Sigmoid colon (tissue), 6 donors: ENCODE measurements at regions not wholly inside any gene's neighbourhood (a gene's known extent, or its start where the extent isn't known, plus 50 kb on each side); places are given as distances from the start of the nearest gene placed in this dataset.
"Not testable (repeated sequence)": the region's sequence is repeated elsewhere in the genome, so short reads cannot be mapped to it uniquely, and the experiment has no call there.

Experiments
- DNase-seq: peaks from one replicate; pipeline ENCODE4 v3.0.0-alpha.2; 2019
- H3K27ac ChIP-seq, 4 donors: fragments of 200-600 bp; sonication (generic); one replicate each; pipeline ENCODE4 v1.5.1; 2016 to 2019; ENCODE audit warnings: mild to moderate bottlenecking in 1 of 4
- H3K27me3 ChIP-seq, 3 donors: fragments of 200-600 bp; sonication (generic); one replicate each; pipeline ENCODE4 v1.5.1; 2019; ENCODE audit warnings: mild to moderate bottlenecking in 1 of 3
- H3K36me3 ChIP-seq, 4 donors: fragments of 200-600 bp; sonication (generic); one replicate each; pipeline ENCODE4 v1.5.1; 2016 to 2019
- H3K4me1 ChIP-seq, 4 donors: fragments of 200-600 bp; sonication (generic); one replicate each; pipeline ENCODE4 v1.5.1; 2017 to 2019
- H3K4me3 ChIP-seq, 4 donors: fragments of 200-600 bp; sonication (generic); one replicate each; pipeline ENCODE4 v1.5.1; 2017 to 2019; ENCODE audit warnings: mild to moderate bottlenecking in 2 of 4, moderate library complexity in 1 of 4
- H3K9me3 ChIP-seq, 4 donors: fragments of 200-600 bp in 3 of 4; sonication (generic) in 3 of 4; one replicate each; pipeline versions ENCODE4 v1.5.1 to v1.6.1; 2013 to 2019
- EP300 ChIP-seq, 4 donors: sonication (generic); formaldehyde crosslinking; IDR thresholded peaks; one replicate each; pipeline ENCODE4 v1.6.1; 2017; ENCODE audit warnings: antibody characterized with exemption in 4 of 4
- POLR2A ChIP-seq, 2 donors: fragments of 450-650 bp; IDR thresholded peaks; one replicate each; pipeline ENCODE4 v1.6.1; 2016; ENCODE audit warnings: antibody characterized with exemption in 2 of 2, mild to moderate bottlenecking in 2 of 2, moderate library complexity in 2 of 2
- POLR2AphosphoS5 ChIP-seq, 4 donors: sonication (generic); formaldehyde crosslinking; IDR thresholded peaks; one replicate each; pipeline ENCODE4 v1.6.1; 2017; ENCODE audit warnings: antibody characterized with exemption in 4 of 4
- WGBS, 2 donors: extraction: QIAGEN DNeasy Blood & Tissue Kit; methylation state at CpG; one replicate each; pipeline ENCODE4 v1.1.7; 2013; 5-methylcytosine and 5-hydroxymethylcytosine counted together
- intact Hi-C: fragments of 100-400 bp; cut with DNase I; formaldehyde crosslinking; loops from one replicate; pipeline ENCODE4 v1.15.1; 2023
- TF ChIP-seq, protein P1 (sequence below), 4 experiments: fragments of 450-650 bp in 3 of 4; fragments of 200-600 bp in 1 of 4; IDR thresholded peaks; one replicate each; pipeline ENCODE4 v1.5.1; 2016 to 2019; ENCODE audit warnings: antibody characterized with exemption in 4 of 4, mild to moderate bottlenecking in 3 of 4, moderate library complexity in 2 of 4
- donor health status: healthy with polysubstance abuse.
- donor health status: healthy.

DNA sequence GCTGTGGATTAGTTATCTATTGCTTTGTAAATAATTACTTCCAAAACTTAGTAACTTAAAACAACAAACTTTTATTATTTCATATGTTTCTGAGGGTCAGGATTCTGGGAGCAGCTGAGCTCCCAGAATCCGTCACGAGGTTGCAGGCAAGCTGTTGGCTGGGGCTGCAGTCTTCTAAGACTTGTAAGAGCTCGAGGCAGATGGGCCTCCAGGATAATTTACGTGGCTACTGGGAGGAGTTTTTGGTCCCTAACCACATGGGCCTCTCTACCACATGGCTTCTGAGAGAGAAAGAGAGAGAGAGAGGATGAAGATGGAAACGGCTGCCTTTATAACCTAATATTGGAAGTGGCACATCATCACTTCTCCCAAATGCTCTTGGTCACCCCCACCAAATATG lies 64.9 kb upstream of the SULF2 start:
- DNase-seq = no peak
- WGBS, 2 donors = 55% methylated on average over 5 of the region's 5 CpGs
- H3K4me1 ChIP-seq = no peaks in the 10 kb centered on the region
- no peaks in the 10 kb centered on the region for H3K9me3 ChIP-seq
- no peaks in the 10 kb centered on the region for H3K27me3 ChIP-seq
- no peaks in the 10 kb centered on the region for H3K36me3 ChIP-seq
- no peak overlapping the region for H3K4me3 ChIP-seq
- intact Hi-C loops = no loop called here
- TF ChIP-seq, protein P1, sequence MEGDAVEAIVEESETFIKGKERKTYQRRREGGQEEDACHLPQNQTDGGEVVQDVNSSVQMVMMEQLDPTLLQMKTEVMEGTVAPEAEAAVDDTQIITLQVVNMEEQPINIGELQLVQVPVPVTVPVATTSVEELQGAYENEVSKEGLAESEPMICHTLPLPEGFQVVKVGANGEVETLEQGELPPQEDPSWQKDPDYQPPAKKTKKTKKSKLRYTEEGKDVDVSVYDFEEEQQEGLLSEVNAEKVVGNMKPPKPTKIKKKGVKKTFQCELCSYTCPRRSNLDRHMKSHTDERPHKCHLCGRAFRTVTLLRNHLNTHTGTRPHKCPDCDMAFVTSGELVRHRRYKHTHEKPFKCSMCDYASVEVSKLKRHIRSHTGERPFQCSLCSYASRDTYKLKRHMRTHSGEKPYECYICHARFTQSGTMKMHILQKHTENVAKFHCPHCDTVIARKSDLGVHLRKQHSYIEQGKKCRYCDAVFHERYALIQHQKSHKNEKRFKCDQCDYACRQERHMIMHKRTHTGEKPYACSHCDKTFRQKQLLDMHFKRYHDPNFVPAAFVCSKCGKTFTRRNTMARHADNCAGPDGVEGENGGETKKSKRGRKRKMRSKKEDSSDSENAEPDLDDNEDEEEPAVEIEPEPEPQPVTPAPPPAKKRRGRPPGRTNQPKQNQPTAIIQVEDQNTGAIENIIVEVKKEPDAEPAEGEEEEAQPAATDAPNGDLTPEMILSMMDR (IDR thresholded peaks at IDR 0.05) = no peak
- no peak for TF ChIP-seq POLR2A (IDR thresholded peaks at IDR 0.05)
- no peak overlapping the region for H3K27ac ChIP-seq

DNA sequence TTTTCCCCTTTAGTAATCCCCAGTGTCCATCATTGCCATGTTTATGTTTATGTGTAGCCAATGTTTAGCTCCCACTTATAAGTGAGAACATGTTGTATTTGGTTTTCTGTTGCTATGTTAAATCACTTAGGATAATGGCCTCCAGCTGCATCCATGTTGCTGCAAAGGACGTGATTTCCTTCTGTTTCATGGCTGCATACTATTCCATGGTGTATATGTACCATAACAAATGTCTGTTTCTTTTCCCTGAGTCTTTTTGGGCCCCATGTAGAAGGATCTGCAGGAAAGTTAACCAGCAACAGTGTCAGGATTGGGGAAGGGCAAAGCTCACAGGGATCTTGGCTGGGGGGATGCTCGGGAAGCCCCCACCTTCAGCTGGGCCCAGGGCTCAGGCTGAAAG lies 64.3 kb upstream of the SULF2 start:
- no peak for DNase-seq
- TF ChIP-seq, protein P1 (IDR thresholded peaks at IDR 0.05) = no peak
- no peak for TF ChIP-seq POLR2A (IDR thresholded peaks at IDR 0.05)
- TF ChIP-seq EP300 (IDR thresholded peaks at IDR 0.05) = no peak
- TF ChIP-seq POLR2AphosphoS5 (IDR thresholded peaks at IDR 0.05) = no peak
- whole genome bisulfite sequencing, 2 donors = 51 to 79% methylated on average over 2 of the region's 2 CpGs
- no peaks in the 10 kb centered on the region for H3K36me3 ChIP-seq
- H3K27me3 ChIP-seq = peaks cover 0 to 2% (median 0%) of the 10 kb centered on the region in 3 donors
- H3K4me1 ChIP-seq = no peaks in the 10 kb centered on the region
- H3K27ac ChIP-seq = no peak overlapping the region
- H3K9me3 ChIP-seq = no peaks in the 10 kb centered on the region
- no peak overlapping the region for H3K4me3 ChIP-seq
- intact Hi-C loops = no loop called here

DNA sequence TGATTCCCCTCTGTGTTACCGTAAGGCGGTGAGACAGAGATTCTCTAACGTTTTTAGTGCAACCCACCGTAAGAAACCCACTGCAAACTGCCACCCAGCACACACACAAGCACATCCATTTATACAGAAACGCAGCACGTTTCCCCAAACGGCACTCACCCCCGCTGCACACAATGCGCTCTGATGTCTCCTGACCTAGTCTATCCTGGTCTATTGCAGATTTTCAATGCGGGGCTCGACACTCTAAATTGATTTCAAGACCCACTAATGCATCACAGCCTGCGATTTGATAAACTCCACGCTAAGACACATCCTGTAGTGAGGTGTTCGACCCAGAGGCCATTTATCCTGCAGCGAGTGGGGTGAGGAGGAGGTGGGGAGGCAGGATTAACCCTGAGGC lies 63.7 kb upstream of the SULF2 start:
- no peaks in the 10 kb centered on the region for H3K36me3 ChIP-seq
- H3K27ac ChIP-seq = no peak overlapping the region
- 80% methylated on average over 15 of the region's 15 CpGs for WGBS, 2 donors
- intact Hi-C loops = no loop called here
- H3K27me3 ChIP-seq = peaks cover 0 to 3% (median 0%) of the 10 kb centered on the region in 3 donors
- no peak overlapping the region for H3K4me3 ChIP-seq
- no peaks in the 10 kb centered on the region for H3K9me3 ChIP-seq
- no peak for DNase-seq
- no peak for TF ChIP-seq POLR2A (IDR thresholded peaks at IDR 0.05)
- no peak for TF ChIP-seq EP300 (IDR thresholded peaks at IDR 0.05)
- no peak for TF ChIP-seq POLR2AphosphoS5 (IDR thresholded peaks at IDR 0.05)
- H3K4me1 ChIP-seq = no peaks in the 10 kb centered on the region

DNA sequence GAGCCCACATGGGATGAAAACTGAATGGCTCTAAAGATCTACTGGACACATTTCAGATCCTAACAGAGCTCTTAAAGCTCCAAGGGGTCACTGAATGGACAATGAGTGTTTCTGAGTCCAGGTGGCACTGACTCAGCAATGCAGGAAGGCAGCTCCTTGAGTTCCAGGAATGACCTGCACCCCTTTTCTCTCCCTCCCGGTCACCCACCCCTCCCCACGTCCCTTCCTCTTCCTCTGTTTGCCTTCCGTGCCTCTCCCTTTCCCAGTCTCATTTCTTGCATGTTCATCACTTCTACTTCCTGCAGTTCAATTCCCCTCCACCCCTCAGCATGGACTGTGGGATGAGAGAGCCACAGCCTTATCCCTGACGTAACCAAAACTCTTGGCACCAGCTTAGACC lies 63.3 kb upstream of the SULF2 start:
- H3K4me3 ChIP-seq, intact Hi-C loops, H3K9me3 ChIP-seq, H3K27ac ChIP-seq, DNase-seq, H3K27me3 ChIP-seq, H3K36me3 ChIP-seq, H3K4me1 ChIP-seq: not testable (repeated sequence)
- 7 to 27% methylated on average over 4 of the region's 4 CpGs for WGBS, 2 donors

DNA sequence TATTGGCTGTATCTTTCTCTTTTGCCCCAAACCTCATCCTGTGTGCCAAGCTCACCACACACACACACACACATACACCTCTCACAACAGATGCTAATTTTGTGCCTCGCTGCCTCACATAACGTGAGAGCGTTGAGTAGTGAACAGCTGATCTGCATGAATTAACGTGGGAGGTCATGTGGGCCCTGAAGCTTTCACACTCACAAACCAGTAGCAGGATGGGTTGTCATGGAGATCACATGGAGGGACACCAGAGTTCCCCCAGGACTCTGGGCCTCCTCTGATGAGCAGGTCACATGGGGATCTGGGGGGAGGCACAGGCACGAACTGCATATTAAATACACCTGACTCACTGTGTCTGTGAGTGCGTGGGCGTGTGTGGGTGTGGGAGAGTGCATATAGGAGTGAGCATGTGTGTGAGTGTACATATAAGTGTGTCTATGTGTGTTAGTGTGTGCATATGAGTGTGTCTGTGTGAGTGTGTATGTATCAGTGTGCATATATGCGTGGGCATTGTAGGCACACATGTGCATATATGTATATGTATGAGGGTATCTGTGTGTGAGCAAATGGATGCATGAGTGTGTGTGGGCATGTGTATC lies 62.7 kb upstream of the SULF2 start:
- WGBS, 2 donors = 47 to 79% methylated on average over 8 of the region's 8 CpGs
- H3K4me3 ChIP-seq = no peak overlapping the region
- no peaks in the 10 kb centered on the region for H3K4me1 ChIP-seq
- intact Hi-C loops = no loop called here
- no peaks in the 10 kb centered on the region for H3K9me3 ChIP-seq
- no peaks in the 10 kb centered on the region for H3K36me3 ChIP-seq
- no peak for DNase-seq
- TF ChIP-seq POLR2A (IDR thresholded peaks at IDR 0.05) = no peak
- TF ChIP-seq POLR2AphosphoS5 (IDR thresholded peaks at IDR 0.05) = no peak
- TF ChIP-seq, protein P1 (IDR thresholded peaks at IDR 0.05) = no peak
- no peak for TF ChIP-seq EP300 (IDR thresholded peaks at IDR 0.05)
- no peak overlapping the region for H3K27ac ChIP-seq
- peaks cover 0 to 3% (median 0%) of the 10 kb centered on the region in 3 donors for H3K27me3 ChIP-seq

DNA sequence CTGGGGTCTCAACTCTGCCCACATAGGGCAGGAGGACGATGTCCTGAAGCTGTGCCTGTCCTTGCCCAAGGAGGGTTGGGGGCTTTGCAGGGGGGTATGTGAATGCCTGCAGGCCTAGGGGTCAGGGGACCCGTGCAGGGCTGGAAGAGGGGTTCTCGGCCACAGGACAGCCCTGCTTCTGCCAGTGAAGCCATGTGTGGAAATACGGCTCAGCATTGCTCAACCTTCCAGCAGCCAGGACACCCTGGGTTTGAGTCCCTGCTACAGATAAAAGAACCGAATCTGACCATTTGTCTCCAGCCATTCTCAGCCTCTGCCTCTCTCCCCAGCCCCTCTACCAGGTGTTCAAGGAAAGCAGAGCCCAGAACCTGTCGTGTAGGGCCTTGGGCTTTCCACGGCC lies 61.9 kb upstream of the SULF2 start:
- peak; percentile 26 for DNase-seq
- H3K36me3 ChIP-seq, H3K9me3 ChIP-seq, H3K27me3 ChIP-seq, H3K4me3 ChIP-seq, intact Hi-C loops, H3K4me1 ChIP-seq, H3K27ac ChIP-seq: not testable (repeated sequence)
- 72 to 85% methylated on average over 7 of the region's 7 CpGs for WGBS, 2 donors

DNA sequence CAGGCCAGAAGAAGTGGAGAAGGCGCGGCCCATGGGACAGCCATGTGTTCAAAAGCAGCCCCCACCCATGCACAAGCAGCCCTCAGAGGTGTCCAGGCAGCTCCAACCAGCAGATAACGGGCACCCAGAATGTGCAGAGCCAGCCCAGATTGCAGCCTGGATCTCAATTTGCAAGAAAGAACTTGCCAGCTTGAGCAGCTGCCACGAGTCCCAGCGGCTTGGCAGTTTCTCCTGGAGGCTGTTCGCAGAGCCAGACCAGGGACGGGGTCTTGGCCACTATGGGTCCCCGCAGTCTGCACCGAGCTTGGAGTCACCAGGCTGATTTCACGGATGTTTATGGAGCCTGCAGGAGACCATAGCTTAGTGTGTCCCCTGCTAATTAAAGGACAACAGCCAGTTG lies 61.4 kb upstream of the SULF2 start:
- H3K36me3 ChIP-seq, H3K4me1 ChIP-seq, intact Hi-C loops, H3K9me3 ChIP-seq, H3K27ac ChIP-seq, H3K27me3 ChIP-seq, H3K4me3 ChIP-seq: not testable (repeated sequence)
- DNase-seq = peak; percentile 32
- 73 to 82% methylated on average over 10 of the region's 10 CpGs for WGBS, 2 donors

DNA sequence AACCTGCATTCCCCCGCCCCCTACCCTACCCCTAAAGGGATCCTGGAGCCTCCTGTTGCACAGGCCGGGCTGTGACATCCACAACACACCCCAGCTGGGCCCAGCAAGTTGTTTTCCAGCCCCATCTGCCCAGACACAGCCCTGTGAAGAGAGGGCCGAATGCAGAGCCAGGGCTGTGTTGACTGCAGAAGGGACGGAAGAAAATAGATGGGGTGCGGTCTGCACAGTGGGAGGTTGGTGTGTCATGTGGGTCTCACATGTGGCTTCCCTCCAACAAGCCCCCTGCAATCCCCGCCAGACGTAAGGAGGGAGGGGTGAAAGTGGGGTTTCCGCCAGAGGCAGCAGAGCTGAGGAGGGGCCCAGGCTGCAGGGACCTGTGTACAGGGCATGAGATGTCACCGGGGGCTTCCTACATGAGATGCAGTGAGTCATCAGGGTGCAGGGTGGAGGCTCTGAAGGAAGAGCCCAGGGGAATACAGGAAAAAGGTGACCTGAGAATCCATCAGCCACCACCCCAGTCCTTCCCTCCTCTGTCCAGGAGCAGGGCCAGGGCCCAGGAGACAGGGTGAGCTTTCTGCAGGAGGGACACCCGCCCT lies 60.2 kb upstream of the SULF2 start:
- 70 to 79% methylated on average over 10 of the region's 10 CpGs for WGBS, 2 donors
- H3K4me1 ChIP-seq, H3K9me3 ChIP-seq, H3K36me3 ChIP-seq, H3K4me3 ChIP-seq, H3K27me3 ChIP-seq, H3K27ac ChIP-seq, intact Hi-C loops: not testable (repeated sequence)
- DNase-seq = peak; percentile 43

DNA sequence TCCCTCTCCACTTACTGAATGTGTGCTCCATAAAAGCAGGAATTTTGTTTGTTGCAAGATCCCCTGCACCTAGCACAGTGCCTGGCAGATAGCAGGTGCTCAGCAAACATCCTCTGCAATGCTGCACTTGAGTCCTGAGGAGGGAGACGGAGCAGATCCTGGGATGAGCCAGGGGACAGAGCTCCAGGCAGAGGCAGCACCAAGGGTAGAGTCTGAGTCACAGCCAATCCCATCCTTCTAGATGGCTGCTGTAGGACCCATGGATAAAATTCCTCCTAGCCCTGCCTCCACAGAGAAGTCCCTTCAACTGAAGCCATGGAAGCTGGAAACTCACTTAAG lies 59.3 kb upstream of the SULF2 start:
- peak; percentile 24 for DNase-seq
- H3K9me3 ChIP-seq, H3K36me3 ChIP-seq, H3K4me3 ChIP-seq, intact Hi-C loops, H3K27me3 ChIP-seq, H3K4me1 ChIP-seq, H3K27ac ChIP-seq: not testable (repeated sequence)
- WGBS, 2 donors = 60 to 78% methylated on average over 1 of the region's 1 CpG
